HCT116 (cell line): ENCODE measurements at regions not wholly inside any gene's neighbourhood (a gene's known extent, or its start where the extent isn't known, plus 50 kb on each side); places are given as distances from the start of the nearest gene placed in this dataset.

ENCODE experiments used
- ATAC-seq: fragments of 200-7000 bp; cut with Tn5 transposase; 2 replicates; pipeline ENCODE4 v1.9.1; 2020; ENCODE audit warnings: mild to moderate bottlenecking, moderate library complexity
- BruUV-seq: library from RNA; stranded (reverse); fragments of 400-500 nt; replicated peaks from 2 replicates; lab custom pipeline; 2021; lab: Mats Ljungman, UMichigan
- CTCF ChIA-PET: fragments of 300-600 bp; sonication (Branson Sonifier 250); formaldehyde crosslinking; loops from one replicate; lab custom pipeline; 2021; ENCODE audit warnings: antibody characterized with exemption; lab: Charles Lee
- POLR2A ChIA-PET: fragments of 300-600, 350-600 bp; sonication (Branson Sonifier 250); formaldehyde crosslinking; loops from one replicate; lab custom pipeline; 2021; ENCODE audit warnings: antibody characterized with exemption; lab: Charles Lee
- RAD21 ChIA-PET, 2 experiments: fragments of 300-600 bp; sonication (Branson Sonifier 250); formaldehyde crosslinking; loops; one replicate each; lab custom pipeline; 2023; ENCODE audit warnings: low total read pairs in 2 of 2; ENCODE audit not compliant: uncharacterized antibody in 2 of 2, unreplicated experiment in 2 of 2, low non-redundant PET in 1 of 2; lab: Charles Lee
- DNase-seq: peaks from one replicate; pipeline ENCODE4 v3.0.0-alpha.2; 2010; ENCODE audit warnings: low read depth, low spot score
- H2AFZ ChIP-seq: fragments of 200-600 bp; shearing (Covaris generic), sonication (generic); 2 replicates; pipeline ENCODE4 v1.6.1; 2017; ENCODE audit warnings: low read depth, mixed run types, mixed read lengths, antibody characterized with exemption, low read length; ENCODE audit not compliant: poor library complexity, severe bottlenecking
- H3K27ac ChIP-seq: 2 replicates; pipeline ENCODE4 v1.5.1; 2012; ENCODE audit warnings: low read depth, low read length
- H3K27me3 ChIP-seq: fragments of 200-600 bp; sonication (generic); 2 replicates; pipeline ENCODE4 v1.6.1; 2016; ENCODE audit warnings: mixed run types, low read length, mixed read lengths; ENCODE audit not compliant: insufficient read depth
- H3K36me3 ChIP-seq, 2 experiments: fragments of 200-500 bp in 1 of 2; fragments of 200-600 bp in 1 of 2; sonication (Bioruptor generic) in 1 of 2; sonication (generic) in 1 of 2; 2 replicates each; pipeline versions ENCODE4 v1.5.1 to v1.6.1; 2014 to 2016; ENCODE audit warnings: low read length in 2 of 2, inconsistent platforms in 1 of 2, mixed read lengths in 1 of 2, mixed run types in 1 of 2; ENCODE audit not compliant: insufficient read depth in 2 of 2, control insufficient read depth in 1 of 2
- H3K4me1 ChIP-seq, 2 experiments: fragments of 200-600 bp in 1 of 2; sonication (generic) in 1 of 2; 2 replicates each; pipeline versions ENCODE4 v1.5.1 to v1.6.1; 2012 to 2017; ENCODE audit warnings: low read length in 2 of 2, inconsistent platforms in 1 of 2, mild to moderate bottlenecking in 1 of 2, mixed read lengths in 1 of 2, mixed run types in 1 of 2, moderate library complexity in 1 of 2; ENCODE audit not compliant: insufficient read depth in 2 of 2, control insufficient read depth in 1 of 2
- H3K4me2 ChIP-seq: fragments of 200-600 bp; sonication (generic); 2 replicates; pipeline ENCODE4 v1.6.1; 2017; ENCODE audit warnings: mixed run types, low read length, mixed read lengths
- H3K4me3 ChIP-seq, 2 experiments: fragments of 200-600 bp in 1 of 2; sonication (generic) in 1 of 2; replicated peaks in 1 of 2; 2 replicates each; pipeline ENCODE4 v1.5.1; 2011 to 2016; ENCODE audit warnings: low read length in 2 of 2, control low read depth in 1 of 2, low read depth in 1 of 2, mild to moderate bottlenecking in 1 of 2, mixed read lengths in 1 of 2, mixed run types in 1 of 2
- H3K79me2 ChIP-seq: fragments of 200-600 bp; sonication (generic); 2 replicates; pipeline ENCODE4 v1.6.1; 2017; ENCODE audit warnings: mild to moderate bottlenecking, mixed run types, low read length, moderate library complexity, mixed read lengths; ENCODE audit not compliant: insufficient read depth
- H3K9ac ChIP-seq: fragments of 200-600 bp; sonication (generic); 2 replicates; pipeline ENCODE4 v1.6.1; 2016; ENCODE audit warnings: low read length, mixed read lengths
- H3K9me2 ChIP-seq: fragments of 200-600 bp; sonication (generic), shearing (Covaris generic); 2 replicates; pipeline ENCODE4 v1.6.1; 2017; ENCODE audit warnings: mixed run types, mild to moderate bottlenecking, moderate library complexity; ENCODE audit not compliant: insufficient read depth
- H3K9me3 ChIP-seq, 2 experiments: fragments of 200-500 bp in 1 of 2; fragments of 200-600 bp in 1 of 2; sonication (Bioruptor generic) in 1 of 2; sonication (generic) in 1 of 2; 2 replicates each; pipeline ENCODE4 v1.6.1; 2014 to 2017; ENCODE audit warnings: low read length in 2 of 2, mixed read lengths in 2 of 2, inconsistent platforms in 1 of 2, low read depth in 1 of 2, mild to moderate bottlenecking in 1 of 2, mixed run types in 1 of 2, moderate library complexity in 1 of 2; ENCODE audit not compliant: control insufficient read depth in 1 of 2, insufficient read depth in 1 of 2
- H4K20me1 ChIP-seq: fragments of 200-600 bp; sonication (generic), shearing (Covaris generic); 2 replicates; pipeline ENCODE4 v1.6.1; 2017; ENCODE audit warnings: mixed run types, mild to moderate bottlenecking, moderate library complexity; ENCODE audit not compliant: insufficient read depth
- ATF3 ChIP-seq: IDR thresholded peaks from 2 replicates; pipeline ENCODE4 v1.6.1; 2012
- CEBPB ChIP-seq: IDR thresholded peaks from 2 replicates; pipeline ENCODE4 v1.6.1; 2012; ENCODE audit warnings: low read depth
- EGR1 ChIP-seq: IDR thresholded peaks from 2 replicates; pipeline ENCODE4 v1.6.1; 2012; ENCODE audit warnings: low read depth
- EZH2phosphoT487 ChIP-seq: fragments of 200-600 bp; IDR thresholded peaks from 2 replicates; pipeline ENCODE4 v1.6.1; 2018; ENCODE audit warnings: antibody characterized with exemption, borderline replicate concordance
- FOSL1 ChIP-seq: IDR thresholded peaks from 2 replicates; pipeline ENCODE4 v1.6.1; 2012; ENCODE audit warnings: low read depth
- JUND ChIP-seq: IDR thresholded peaks from 2 replicates; pipeline ENCODE4 v1.6.1; 2012
- MAX ChIP-seq: IDR thresholded peaks from 2 replicates; pipeline ENCODE4 v1.6.1; 2012
- POLR2AphosphoS5 ChIP-seq: IDR thresholded peaks from 2 replicates; pipeline ENCODE4 v1.6.1; 2011; ENCODE audit warnings: mild to moderate bottlenecking, low read depth, low read length, moderate library complexity
- RAD21 ChIP-seq: IDR thresholded peaks from 2 replicates; pipeline ENCODE4 v1.6.1; 2012; ENCODE audit warnings: low read depth, mild to moderate bottlenecking
- SP1 ChIP-seq: IDR thresholded peaks from 2 replicates; pipeline ENCODE4 v1.6.1; 2012; ENCODE audit warnings: low read depth
- SRF ChIP-seq: IDR thresholded peaks from 2 replicates; pipeline ENCODE4 v1.6.1; 2012; ENCODE audit warnings: low read depth
- YY1 ChIP-seq: IDR thresholded peaks from 2 replicates; pipeline ENCODE4 v1.6.1; 2011; ENCODE audit warnings: low read length, low read depth, moderate library complexity, mild to moderate bottlenecking; ENCODE audit not compliant: insufficient replicate concordance; ENCODE audit errors: extremely low read depth
- ZBTB33 ChIP-seq: IDR thresholded peaks from 2 replicates; pipeline ENCODE4 v1.6.1; 2011; ENCODE audit warnings: mild to moderate bottlenecking, low read length, moderate library complexity; ENCODE audit not compliant: insufficient replicate concordance; ENCODE audit errors: extremely low read depth
- ZNF274 ChIP-seq: fragments of 200-500 bp; sonication (Bioruptor generic); IDR thresholded peaks from 2 replicates; pipeline ENCODE4 v1.6.1; 2014; ENCODE audit warnings: mild to moderate bottlenecking, low read depth, low read length, inconsistent platforms
- intact Hi-C: fragments of 100-400 bp; cut with micrococcal nuclease; formaldehyde crosslinking; loops from 2 replicates; pipeline ENCODE4 v1.10.0; 2022
- TF ChIP-seq, protein P1 (sequence below), 3 experiments: fragments of 200-600 bp in 1 of 3; sonication (generic) in 1 of 3; IDR thresholded peaks in 2 of 3; conservative IDR thresholded peaks in 1 of 3; 2 replicates each; pipeline ENCODE4 v1.5.1; 2012 to 2017; ENCODE audit warnings: low read depth in 2 of 3, low read length in 2 of 3, antibody characterized with exemption in 1 of 3, borderline replicate concordance in 1 of 3, control low read depth in 1 of 3, mild to moderate bottlenecking in 1 of 3, mixed read lengths in 1 of 3, mixed run types in 1 of 3, moderate library complexity in 1 of 3; ENCODE audit not compliant: insufficient read depth in 1 of 3

GRCh38 chr13:47798194-47798593 lies 202.9 kb downstream of the SUCLA2 start:
- intact Hi-C loops, result loop anchor here (2.0 kb wide), 1 partner anchor 783 kb away; no protein-coding TSS in a partner anchor
- no peak for ATAC-seq
- no peak overlapping the region for H3K4me2 ChIP-seq
- H3K27me3 ChIP-seq, result no peaks in the 10 kb centered on the region
- TF ChIP-seq ZBTB33 (no peak), SRF (no peak), SP1 (no peak), CEBPB (no peak), MAX (no peak), JUND (no peak), EGR1 (no peak), ZNF274 (no peak), POLR2AphosphoS5 (no peak), ATF3 (no peak), FOSL1 (no peak), EZH2phosphoT487 (no peak), YY1 (no peak), RAD21 (no peak)
- TF ChIP-seq, protein P1, sequence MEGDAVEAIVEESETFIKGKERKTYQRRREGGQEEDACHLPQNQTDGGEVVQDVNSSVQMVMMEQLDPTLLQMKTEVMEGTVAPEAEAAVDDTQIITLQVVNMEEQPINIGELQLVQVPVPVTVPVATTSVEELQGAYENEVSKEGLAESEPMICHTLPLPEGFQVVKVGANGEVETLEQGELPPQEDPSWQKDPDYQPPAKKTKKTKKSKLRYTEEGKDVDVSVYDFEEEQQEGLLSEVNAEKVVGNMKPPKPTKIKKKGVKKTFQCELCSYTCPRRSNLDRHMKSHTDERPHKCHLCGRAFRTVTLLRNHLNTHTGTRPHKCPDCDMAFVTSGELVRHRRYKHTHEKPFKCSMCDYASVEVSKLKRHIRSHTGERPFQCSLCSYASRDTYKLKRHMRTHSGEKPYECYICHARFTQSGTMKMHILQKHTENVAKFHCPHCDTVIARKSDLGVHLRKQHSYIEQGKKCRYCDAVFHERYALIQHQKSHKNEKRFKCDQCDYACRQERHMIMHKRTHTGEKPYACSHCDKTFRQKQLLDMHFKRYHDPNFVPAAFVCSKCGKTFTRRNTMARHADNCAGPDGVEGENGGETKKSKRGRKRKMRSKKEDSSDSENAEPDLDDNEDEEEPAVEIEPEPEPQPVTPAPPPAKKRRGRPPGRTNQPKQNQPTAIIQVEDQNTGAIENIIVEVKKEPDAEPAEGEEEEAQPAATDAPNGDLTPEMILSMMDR (IDR thresholded peaks at IDR 0.05 in 2 of 3, conservative IDR thresholded peaks at IDR 0.05 in 1 of 3; ENCODE audit: borderline replicate concordance in 1 of 3, insufficient read depth in 1 of 3, low read depth in 2 of 3, low read length in 2 of 3), result no peak
- POLR2A ChIA-PET, result no interaction called here
- H3K9ac ChIP-seq, result no peak overlapping the region
- no TSS peak for BruUV-seq
- RAD21 ChIA-PET, result no interaction called here
- H4K20me1 ChIP-seq, result no peaks in the 10 kb centered on the region
- no peaks in the 10 kb centered on the region for H3K9me2 ChIP-seq
- no peak overlapping the region for H3K27ac ChIP-seq
- H3K79me2 ChIP-seq, result no peaks in the 10 kb centered on the region
- no peaks in the 10 kb centered on the region for H3K36me3 ChIP-seq
- H3K9me3 ChIP-seq, result no peaks in the 10 kb centered on the region
- CTCF ChIA-PET, result interaction anchor here (0.8 to 1.2 kb wide), 3 partner anchors 270 to 971 kb away, joined by 3 read pairs; no protein-coding TSS in a partner anchor
- no peak overlapping the region for H2AFZ ChIP-seq
- DNase-seq, result no peak
- no peak overlapping the region for H3K4me3 ChIP-seq
- H3K4me1 ChIP-seq, result no peaks in the 10 kb centered on the region
